Islet precursor cell (in vitro differentiated cells): ENCODE measurements at regions not wholly inside any gene's neighbourhood (a gene's known extent, or its start where the extent isn't known, plus 50 kb on each side); places are given as distances from the start of the nearest gene placed in this dataset.

Experiments used
- DNase-seq: peaks from one replicate; pipeline ENCODE4 v3.0.0-alpha.2; 2018

GRCh38 chr12:87317302-87317701 lies 711.9 kb downstream of the C12orf50 start:
- DNase-seq, result no peak

- no peak for DNase-seq
Observed at GRCh38 chr12:87311206-87311605, 718.0 kb downstream of the C12orf50 start.

GRCh38 chr12:87310126-87310525 lies 719.1 kb downstream of the C12orf50 start:
- no peak for DNase-seq

- DNase-seq, result no peak
Observed at GRCh38 chr12:87305481-87305880, 723.7 kb downstream of the C12orf50 start.

- no peak for DNase-seq
Observed at GRCh38 chr12:87304406-87304805, 724.8 kb downstream of the C12orf50 start.

GRCh38 chr12:87303396-87304012 lies 725.7 kb downstream of the C12orf50 start:
- DNase-seq, result no peak

GRCh38 chr12:87302126-87302745 lies 727.0 kb downstream of the C12orf50 start:
- no peak for DNase-seq

GRCh38 chr12:87290505-87290904 lies 738.7 kb downstream of the C12orf50 start:
- DNase-seq, result no peak

GRCh38 chr12:87283886-87284285 lies 745.3 kb downstream of the C12orf50 start:
- DNase-seq, result no peak

- no peak for DNase-seq
Observed at GRCh38 chr12:87283111-87283510, 746.1 kb downstream of the C12orf50 start.

- no peak for DNase-seq
Observed at GRCh38 chr12:87280893-87281292, 748.3 kb downstream of the C12orf50 start.

GRCh38 chr12:87280356-87280755 lies 748.8 kb downstream of the C12orf50 start:
- DNase-seq, result no peak

GRCh38 chr12:87274594-87275245 lies 754.5 kb downstream of the C12orf50 start:
- DNase-seq, result no peak

GRCh38 chr12:87272851-87273250 lies 756.4 kb downstream of the C12orf50 start:
- no peak for DNase-seq

- DNase-seq, result no peak
Observed at GRCh38 chr12:87270919-87271318, 758.3 kb downstream of the C12orf50 start.

GRCh38 chr12:87266305-87266704 lies 762.9 kb downstream of the C12orf50 start:
- no peak for DNase-seq

GRCh38 chr12:87259391-87259790 lies 769.8 kb downstream of the C12orf50 start:
- DNase-seq, result no peak

GRCh38 chr12:87254381-87255030 lies 774.7 kb downstream of the C12orf50 start:
- no peak for DNase-seq

- DNase-seq, result peak; percentile 64
Observed at GRCh38 chr12:87253157-87253556, 776.0 kb downstream of the C12orf50 start.

GRCh38 chr12:87246726-87247125 lies 782.5 kb downstream of the C12orf50 start:
- no peak for DNase-seq

GRCh38 chr12:87238466-87238865 lies 790.7 kb downstream of the C12orf50 start:
- DNase-seq, result no peak

GRCh38 chr12:87234898-87235297 lies 794.3 kb downstream of the C12orf50 start:
- no peak for DNase-seq

GRCh38 chr12:87233671-87234070 lies 795.5 kb downstream of the C12orf50 start:
- DNase-seq, result no peak

- DNase-seq, result no peak
Observed at GRCh38 chr12:87231818-87232217, 797.4 kb downstream of the C12orf50 start.
